Astrocyte (in vitro differentiated cells and primary cell): ENCODE measurements at regions not wholly inside any gene's neighbourhood (a gene's known extent, or its start where the extent isn't known, plus 50 kb on each side); places are given as distances from the start of the nearest gene placed in this dataset.

Experiments used
- EZH2 ChIP-seq: IDR thresholded peaks from 2 replicates; pipeline ENCODE4 v1.6.1; 2012; ENCODE audit warnings: mild to moderate bottlenecking, low read length, inconsistent platforms; ENCODE audit not compliant: insufficient read depth
- TF ChIP-seq, protein P1 (sequence below): IDR thresholded peaks from 2 replicates; pipeline ENCODE4 v1.5.1; 2011; ENCODE audit warnings: low read depth, mild to moderate bottlenecking, inconsistent platforms, low read length, moderate library complexity; ENCODE audit not compliant: insufficient read depth

DNA sequence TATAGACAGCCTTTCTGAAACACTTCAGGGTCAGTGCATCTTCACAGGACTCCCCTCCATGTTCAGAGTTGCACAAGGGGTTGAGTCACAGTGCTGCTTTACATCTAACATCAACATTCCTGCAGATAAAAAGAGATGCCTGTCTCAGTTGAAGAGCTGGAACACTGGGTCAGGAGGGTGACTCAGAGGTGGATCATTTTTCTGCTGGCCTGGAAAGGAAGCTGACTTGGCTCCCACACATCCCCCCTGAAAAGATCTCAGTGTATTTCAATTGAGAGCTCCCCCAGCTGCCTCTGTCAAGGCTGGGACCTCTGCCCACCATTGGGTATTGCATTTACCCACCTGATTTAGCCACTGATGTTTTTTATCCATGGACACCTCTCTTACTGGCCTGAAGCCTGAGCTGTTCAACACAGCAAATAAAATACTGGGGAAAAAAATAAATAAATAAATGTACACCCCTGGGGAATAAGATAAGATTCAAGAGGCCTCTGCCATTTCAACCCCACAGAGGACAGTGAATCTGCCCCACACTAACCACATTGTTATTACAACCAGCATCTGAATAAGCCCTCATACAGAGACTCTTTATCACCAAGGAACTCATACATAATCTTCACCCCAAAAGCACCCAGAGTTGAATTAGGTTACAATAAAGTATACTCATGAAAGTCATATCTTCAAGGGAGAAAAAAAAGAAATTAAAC lies 716.4 kb downstream of the SEMA5A start:
- TF ChIP-seq, protein P1, sequence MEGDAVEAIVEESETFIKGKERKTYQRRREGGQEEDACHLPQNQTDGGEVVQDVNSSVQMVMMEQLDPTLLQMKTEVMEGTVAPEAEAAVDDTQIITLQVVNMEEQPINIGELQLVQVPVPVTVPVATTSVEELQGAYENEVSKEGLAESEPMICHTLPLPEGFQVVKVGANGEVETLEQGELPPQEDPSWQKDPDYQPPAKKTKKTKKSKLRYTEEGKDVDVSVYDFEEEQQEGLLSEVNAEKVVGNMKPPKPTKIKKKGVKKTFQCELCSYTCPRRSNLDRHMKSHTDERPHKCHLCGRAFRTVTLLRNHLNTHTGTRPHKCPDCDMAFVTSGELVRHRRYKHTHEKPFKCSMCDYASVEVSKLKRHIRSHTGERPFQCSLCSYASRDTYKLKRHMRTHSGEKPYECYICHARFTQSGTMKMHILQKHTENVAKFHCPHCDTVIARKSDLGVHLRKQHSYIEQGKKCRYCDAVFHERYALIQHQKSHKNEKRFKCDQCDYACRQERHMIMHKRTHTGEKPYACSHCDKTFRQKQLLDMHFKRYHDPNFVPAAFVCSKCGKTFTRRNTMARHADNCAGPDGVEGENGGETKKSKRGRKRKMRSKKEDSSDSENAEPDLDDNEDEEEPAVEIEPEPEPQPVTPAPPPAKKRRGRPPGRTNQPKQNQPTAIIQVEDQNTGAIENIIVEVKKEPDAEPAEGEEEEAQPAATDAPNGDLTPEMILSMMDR: no peak
- no peak for TF ChIP-seq EZH2
